ENCODE measurements at regions not wholly inside any gene's neighbourhood (a gene's known extent, or its start where the extent isn't known, plus 50 kb on each side); places are given as distances from the start of the nearest gene placed in this dataset.
"Not testable (repeated sequence)": the region's sequence is repeated elsewhere in the genome, so short reads cannot be mapped to it uniquely, and the experiment has no call there.

- TF ChIP-seq CTCF (IDR thresholded peaks at IDR 0.05; ENCODE audit: extremely low read depth, insufficient read depth, missing control alignments), result no peak
- in situ Hi-C loops (cut with MboI; ENCODE audit: low pct_unique_long_range_greater_than_20kb, low sequenced_read_pairs, unreplicated experiment), result no loop called here
- no peak for DNase-seq (ENCODE audit: low spot score)
These were observed 634.3 kb downstream of the TMEM182 start for GRCh38 chr2:103396152-103396551.

- no peak for DNase-seq (ENCODE audit: low spot score)
- no peak for TF ChIP-seq CTCF (IDR thresholded peaks at IDR 0.05; ENCODE audit: extremely low read depth, insufficient read depth, missing control alignments)
- in situ Hi-C loops (cut with MboI; ENCODE audit: low pct_unique_long_range_greater_than_20kb, low sequenced_read_pairs, unreplicated experiment), result no loop called here
These were observed 639.8 kb downstream of the TMEM182 start for GRCh38 chr2:103401621-103402020.

GRCh38 chr2:103402336-103402735 lies 640.5 kb downstream of the TMEM182 start:
- no peak for TF ChIP-seq CTCF (IDR thresholded peaks at IDR 0.05; ENCODE audit: extremely low read depth, insufficient read depth, missing control alignments)
- in situ Hi-C loops (cut with MboI; ENCODE audit: low pct_unique_long_range_greater_than_20kb, low sequenced_read_pairs, unreplicated experiment), result no loop called here
- no peak for DNase-seq (ENCODE audit: low spot score)

GRCh38 chr2:103402944-103403343 lies 641.1 kb downstream of the TMEM182 start:
- no peak for TF ChIP-seq CTCF (IDR thresholded peaks at IDR 0.05; ENCODE audit: extremely low read depth, insufficient read depth, missing control alignments)
- in situ Hi-C loops (cut with MboI; ENCODE audit: low pct_unique_long_range_greater_than_20kb, low sequenced_read_pairs, unreplicated experiment), result no loop called here
- no peak for DNase-seq (ENCODE audit: low spot score)

GRCh38 chr2:103403388-103403787 lies 641.6 kb downstream of the TMEM182 start:
- in situ Hi-C loops (cut with MboI; ENCODE audit: low pct_unique_long_range_greater_than_20kb, low sequenced_read_pairs, unreplicated experiment), result not testable (repeated sequence)

GRCh38 chr2:103410221-103410620 lies 648.4 kb downstream of the TMEM182 start:
- DNase-seq (ENCODE audit: low spot score), result no peak
- no peak for TF ChIP-seq CTCF (IDR thresholded peaks at IDR 0.05; ENCODE audit: extremely low read depth, insufficient read depth, missing control alignments)
- in situ Hi-C loops (cut with MboI; ENCODE audit: low pct_unique_long_range_greater_than_20kb, low sequenced_read_pairs, unreplicated experiment), result no loop called here

More at GRCh38 chr2:103403388-103403787, 641.6 kb downstream of the TMEM182 start:
- not testable (repeated sequence) for DNase-seq (ENCODE audit: low spot score)

- no peak for TF ChIP-seq CTCF (IDR thresholded peaks at IDR 0.05; ENCODE audit: extremely low read depth, insufficient read depth, missing control alignments)
- DNase-seq (ENCODE audit: low spot score), result no peak
- in situ Hi-C loops (cut with MboI; ENCODE audit: low pct_unique_long_range_greater_than_20kb, low sequenced_read_pairs, unreplicated experiment), result no loop called here
These were observed 657.7 kb downstream of the TMEM182 start for GRCh38 chr2:103419506-103419905.

Data from GM13977 (cell line).